Fibroblast of skin of scalp (primary cell): ENCODE measurements at regions not wholly inside any gene's neighbourhood (a gene's known extent, or its start where the extent isn't known, plus 50 kb on each side); places are given as distances from the start of the nearest gene placed in this dataset.
A peak's percentile ranks its signal among the peaks of the same experiment; 100 is the strongest.

Experiments
- DNase-seq: peaks from one replicate; pipeline ENCODE4 v3.0.0-alpha.2; 2013

GRCh38 chr5:56543441-56544388 is 271.6 kb upstream of the MAP3K1 start:
- peak; percentile 91 for DNase-seq

GRCh38 chr5:56540266-56540665 is 275.1 kb upstream of the MAP3K1 start:
- DNase-seq, result no peak

GRCh38 chr5:56538580-56538979 is 276.8 kb upstream of the MAP3K1 start:
- DNase-seq, result no peak

GRCh38 chr5:56535347-56535746 is 280.0 kb upstream of the MAP3K1 start:
- no peak for DNase-seq

- no peak for DNase-seq
Observed at GRCh38 chr5:56534102-56534829, 281.1 kb upstream of the MAP3K1 start.

- no peak for DNase-seq
Observed at GRCh38 chr5:56532466-56532865, 282.9 kb upstream of the MAP3K1 start.

- no peak for DNase-seq
Observed at GRCh38 chr5:56530626-56531138, 284.7 kb upstream of the MAP3K1 start.

GRCh38 chr5:56529666-56530430 is 285.5 kb upstream of the MAP3K1 start:
- no peak for DNase-seq

GRCh38 chr5:56527174-56527573 is 288.2 kb upstream of the MAP3K1 start:
- no peak for DNase-seq

- DNase-seq, result peak; percentile 24
Observed at GRCh38 chr5:56525113-56525512, 290.2 kb upstream of the MAP3K1 start.

- DNase-seq, result no peak
Observed at GRCh38 chr5:56523790-56524575, 290.9 kb upstream of the ANKRD55 start.

GRCh38 chr5:56522960-56523359 is 289.8 kb upstream of the ANKRD55 start:
- DNase-seq, result no peak

GRCh38 chr5:56522169-56522568 is 289.0 kb upstream of the ANKRD55 start:
- DNase-seq, result no peak

- DNase-seq, result no peak
Observed at GRCh38 chr5:56520986-56521730, 288.0 kb upstream of the ANKRD55 start.

- no peak for DNase-seq
Observed at GRCh38 chr5:56518820-56519219, 285.7 kb upstream of the ANKRD55 start.

- peak; percentile 19 for DNase-seq
Observed at GRCh38 chr5:56517011-56517416, 283.9 kb upstream of the ANKRD55 start.

- no peak for DNase-seq
Observed at GRCh38 chr5:56516441-56516840, 283.3 kb upstream of the ANKRD55 start.

GRCh38 chr5:56516035-56516434 is 282.9 kb upstream of the ANKRD55 start:
- DNase-seq, result no peak

- no peak for DNase-seq
Observed at GRCh38 chr5:56515011-56515410, 281.9 kb upstream of the ANKRD55 start.

- DNase-seq, result no peak
Observed at GRCh38 chr5:56514245-56514644, 281.1 kb upstream of the ANKRD55 start.

GRCh38 chr5:56513141-56513540 is 280.0 kb upstream of the ANKRD55 start:
- no peak for DNase-seq
